Endothelial cell of umbilical vein (primary cell): ENCODE measurements at regions not wholly inside any gene's neighbourhood (a gene's known extent, or its start where the extent isn't known, plus 50 kb on each side); places are given as distances from the start of the nearest gene placed in this dataset.

Source experiments
- BruUV-seq: library from RNA; stranded (reverse); fragments of 400-500 nt; replicated peaks from 2 replicates; lab custom pipeline; 2021; lab: Mats Ljungman, UMichigan
- CTCF ChIA-PET: fragments of 300-600, 350-600 bp; sonication (Branson Sonifier 250); formaldehyde crosslinking; loops from one replicate; lab custom pipeline; 2021; ENCODE audit warnings: antibody characterized with exemption, inconsistent platforms; lab: Charles Lee
- POLR2A ChIA-PET: fragments of 300-600, 350-600 bp; sonication (Branson Sonifier 250); formaldehyde crosslinking; loops from one replicate; lab custom pipeline; 2021; ENCODE audit warnings: antibody characterized with exemption, inconsistent platforms; lab: Charles Lee
- DNase-seq: peaks from one replicate; pipeline ENCODE4 v3.0.0-alpha.2; 2011; ENCODE audit warnings: low read depth, low spot score
- FAIRE-seq: peaks from 2 replicates; lab custom pipeline; 2011; peaks lifted over from hg19 to GRCh38; lab: Jason Lieb, UNC
- H2AFZ ChIP-seq: 2 replicates; pipeline ENCODE4 v1.6.0; 2012; ENCODE audit warnings: low read depth, low read length, control low read depth, inconsistent platforms
- H3K27ac ChIP-seq: 2 replicates; pipeline ENCODE4 v1.5.1; 2011; ENCODE audit warnings: low read depth, mild to moderate bottlenecking, control low read depth, low read length, moderate library complexity; ENCODE audit not compliant: insufficient read depth
- H3K27me3 ChIP-seq, 2 experiments: 2 replicates each; pipeline versions ENCODE4 v1.6.0 to v1.6.1; 2011; ENCODE audit warnings: low read length in 2 of 2, mixed read lengths in 1 of 2; ENCODE audit not compliant: control insufficient read depth in 2 of 2, insufficient read depth in 2 of 2
- H3K36me3 ChIP-seq, 2 experiments: 2 replicates in 1 of 2; 3 replicates in 1 of 2; pipeline ENCODE4 v1.5.1; 2011; ENCODE audit warnings: low read length in 2 of 2, mild to moderate bottlenecking in 1 of 2, moderate library complexity in 1 of 2; ENCODE audit not compliant: control insufficient read depth in 2 of 2, insufficient read depth in 2 of 2; ENCODE audit errors: extremely low read depth in 1 of 2
- H3K4me1 ChIP-seq: 3 replicates; pipeline ENCODE4 v1.5.1; 2011; ENCODE audit warnings: mild to moderate bottlenecking, low read length; ENCODE audit not compliant: control insufficient read depth, insufficient read depth; ENCODE audit errors: extremely low read depth
- H3K4me2 ChIP-seq: 2 replicates; pipeline ENCODE4 v1.6.1; 2011; ENCODE audit warnings: low read length, control low read depth, mixed read lengths; ENCODE audit not compliant: insufficient read depth
- H3K4me3 ChIP-seq, 3 experiments: fragments of 200-600 bp in 1 of 3; sonication (generic), shearing (Covaris generic) in 1 of 3; replicated peaks in 1 of 3; 2 replicates each; pipeline ENCODE4 v1.5.1; 2011 to 2016; ENCODE audit warnings: control low read depth in 3 of 3, low read length in 3 of 3, mild to moderate bottlenecking in 2 of 3, inconsistent platforms in 1 of 3, low read depth in 1 of 3, moderate library complexity in 1 of 3; ENCODE audit not compliant: insufficient read depth in 1 of 3
- H3K79me2 ChIP-seq: 2 replicates; pipeline ENCODE4 v1.6.0; 2012; ENCODE audit warnings: low read length, inconsistent platforms; ENCODE audit not compliant: control insufficient read depth, insufficient read depth
- H3K9ac ChIP-seq: replicated peaks from 2 replicates; pipeline ENCODE3; 2011; ENCODE audit warnings: low read length, control low read depth; ENCODE audit not compliant: insufficient read depth; ENCODE audit errors: extremely low read depth
- H3K9me1 ChIP-seq: replicated peaks from 3 replicates; pipeline ENCODE4 v1.6.0; 2011; ENCODE audit warnings: mild to moderate bottlenecking, low read length; ENCODE audit not compliant: control insufficient read depth, insufficient read depth; ENCODE audit errors: extremely low read depth
- H3K9me3 ChIP-seq: replicated peaks from 2 replicates; pipeline ENCODE4 v1.5.1; 2012; ENCODE audit warnings: low read length, inconsistent platforms; ENCODE audit not compliant: control insufficient read depth, insufficient read depth
- H4K20me1 ChIP-seq: replicated peaks from 2 replicates; pipeline ENCODE3; 2011; ENCODE audit warnings: mild to moderate bottlenecking, low read length; ENCODE audit not compliant: control insufficient read depth, insufficient read depth; ENCODE audit errors: extremely low read depth
- EZH2 ChIP-seq: IDR thresholded peaks from 2 replicates; pipeline ENCODE4 v1.6.1; 2012; ENCODE audit warnings: borderline replicate concordance, low read depth, mild to moderate bottlenecking, moderate library complexity, low read length, inconsistent platforms; ENCODE audit not compliant: severe bottlenecking
- FOS ChIP-seq: IDR thresholded peaks from 2 replicates; pipeline ENCODE4 v1.6.1; 2011; ENCODE audit warnings: mild to moderate bottlenecking, low read length, moderate library complexity, borderline replicate concordance; ENCODE audit not compliant: insufficient read depth
- GATA2 ChIP-seq: IDR thresholded peaks from 2 replicates; pipeline ENCODE4 v1.7.0; 2011; ENCODE audit warnings: low read depth, mild to moderate bottlenecking, moderate library complexity, mixed read lengths, low read length; ENCODE audit not compliant: insufficient read length, insufficient read depth
- JUN ChIP-seq: IDR thresholded peaks from 2 replicates; pipeline ENCODE4 v1.6.1; 2011; ENCODE audit warnings: borderline replicate concordance, low read depth; ENCODE audit not compliant: insufficient read length, insufficient read depth
- MYC ChIP-seq: IDR thresholded peaks from one replicate; pipeline ENCODE4 v1.6.1; 2011; ENCODE audit warnings: mild to moderate bottlenecking, low read depth, low read length
- POLR2A ChIP-seq: IDR thresholded peaks from 2 replicates; pipeline ENCODE4 v1.6.1; 2012; ENCODE audit warnings: low read depth, mild to moderate bottlenecking, control low read depth, low read length
- POLR2AphosphoS5 ChIP-seq: IDR thresholded peaks from 2 replicates; pipeline ENCODE4 v1.6.1; 2012; ENCODE audit warnings: low read depth, mild to moderate bottlenecking, control low read depth, low read length, moderate library complexity; ENCODE audit not compliant: insufficient read depth
- dilution Hi-C: fragments of 300-500 bp; cut with MboI; formaldehyde crosslinking; loops from one replicate; pipeline ENCODE4 v1.15.0; 2019; ENCODE audit warnings: low sequenced_read_pairs; ENCODE audit not compliant: extremely low pct_ligation_motif_present
- intact Hi-C: fragments of 100-400 bp; cut with micrococcal nuclease; formaldehyde crosslinking; loops from one replicate; pipeline ENCODE4 v1.10.0; 2022
- TF ChIP-seq, protein P1 (sequence below), 2 donors: IDR thresholded peaks; 1 replicate in 1 of 2; 2 replicates in 1 of 2; pipeline ENCODE4 v1.5.1; 2011; ENCODE audit warnings: low read length in 2 of 2, mild to moderate bottlenecking in 2 of 2, moderate library complexity in 2 of 2, control low read depth in 1 of 2, inconsistent platforms in 1 of 2, low read depth in 1 of 2; ENCODE audit not compliant: insufficient read depth in 1 of 2; ENCODE audit errors: extremely low read depth in 1 of 2
- TF ChIP-seq, protein P2 (sequence below): IDR thresholded peaks from 2 replicates; pipeline ENCODE4 v1.6.1; 2011; ENCODE audit not compliant: insufficient read depth, insufficient read length

DNA sequence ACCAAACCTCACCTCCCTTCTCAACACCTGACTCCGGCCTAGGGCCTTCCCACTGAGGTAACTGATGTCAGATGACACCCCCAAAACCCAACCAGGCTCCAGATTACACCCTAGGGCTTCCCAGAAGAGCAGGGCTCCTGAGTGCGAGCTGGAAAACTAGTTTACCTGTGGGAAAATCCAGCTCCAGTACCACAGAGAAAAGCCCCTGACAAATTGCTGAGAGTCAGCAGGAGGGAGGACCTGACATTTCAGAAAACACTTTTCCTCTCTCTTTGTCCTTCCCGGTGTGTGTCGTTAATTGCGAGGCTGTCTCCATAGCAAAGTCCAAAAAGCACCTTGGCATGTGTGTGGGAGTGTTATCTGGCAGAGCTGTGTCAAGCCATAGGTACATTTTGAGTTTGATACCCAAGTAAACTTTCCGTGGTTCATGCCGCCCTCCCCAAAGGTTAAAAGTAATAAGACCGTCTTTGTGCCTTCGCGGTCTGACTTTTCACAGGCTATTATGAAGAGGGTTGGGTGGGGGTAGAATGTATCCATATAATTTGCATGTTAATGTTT lies 79.8 kb upstream of the FNDC3B start:
- BruUV-seq = no TSS peak
- no peaks in the 10 kb centered on the region for H3K27me3 ChIP-seq
- H3K4me2 ChIP-seq = no peak overlapping the region
- intact Hi-C loops (loop anchor here (10.0 kb wide), 1 partner anchor 325 kb away; no protein-coding TSS in a partner anchor), dilution Hi-C loops (no loop called here)
- ChIA-PET CTCF (no interaction called here), POLR2A (interaction anchor here (0.6 kb wide), 1 partner anchor 94 kb away, joined by 5 read pairs; no protein-coding TSS in a partner anchor)
- no peak overlapping the region for H3K9ac ChIP-seq
- no peak for FAIRE-seq
- no peak overlapping the region for H3K27ac ChIP-seq
- no peaks in the 10 kb centered on the region for H3K79me2 ChIP-seq
- H3K4me1 ChIP-seq = peaks cover 6% of the 10 kb centered on the region
- TF ChIP-seq, protein P1, sequence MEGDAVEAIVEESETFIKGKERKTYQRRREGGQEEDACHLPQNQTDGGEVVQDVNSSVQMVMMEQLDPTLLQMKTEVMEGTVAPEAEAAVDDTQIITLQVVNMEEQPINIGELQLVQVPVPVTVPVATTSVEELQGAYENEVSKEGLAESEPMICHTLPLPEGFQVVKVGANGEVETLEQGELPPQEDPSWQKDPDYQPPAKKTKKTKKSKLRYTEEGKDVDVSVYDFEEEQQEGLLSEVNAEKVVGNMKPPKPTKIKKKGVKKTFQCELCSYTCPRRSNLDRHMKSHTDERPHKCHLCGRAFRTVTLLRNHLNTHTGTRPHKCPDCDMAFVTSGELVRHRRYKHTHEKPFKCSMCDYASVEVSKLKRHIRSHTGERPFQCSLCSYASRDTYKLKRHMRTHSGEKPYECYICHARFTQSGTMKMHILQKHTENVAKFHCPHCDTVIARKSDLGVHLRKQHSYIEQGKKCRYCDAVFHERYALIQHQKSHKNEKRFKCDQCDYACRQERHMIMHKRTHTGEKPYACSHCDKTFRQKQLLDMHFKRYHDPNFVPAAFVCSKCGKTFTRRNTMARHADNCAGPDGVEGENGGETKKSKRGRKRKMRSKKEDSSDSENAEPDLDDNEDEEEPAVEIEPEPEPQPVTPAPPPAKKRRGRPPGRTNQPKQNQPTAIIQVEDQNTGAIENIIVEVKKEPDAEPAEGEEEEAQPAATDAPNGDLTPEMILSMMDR (IDR thresholded peaks at IDR 0.05; ENCODE audit: extremely low read depth in 1 of 2, insufficient read depth in 1 of 2, low read depth in 1 of 2, low read length in 2 of 2) = no peak
- TF ChIP-seq JUN (no peak), POLR2A (no peak), EZH2 (no peak), GATA2 (no peak), POLR2AphosphoS5 (no peak), FOS (no peak), MYC (no peak)
- TF ChIP-seq, protein P2, sequence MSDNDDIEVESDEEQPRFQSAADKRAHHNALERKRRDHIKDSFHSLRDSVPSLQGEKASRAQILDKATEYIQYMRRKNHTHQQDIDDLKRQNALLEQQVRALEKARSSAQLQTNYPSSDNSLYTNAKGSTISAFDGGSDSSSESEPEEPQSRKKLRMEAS = no peak
- H3K9me3 ChIP-seq = no peaks in the 10 kb centered on the region
- DNase-seq = no peak
- H3K4me3 ChIP-seq = no peak overlapping the region
- no peaks in the 10 kb centered on the region for H3K36me3 ChIP-seq
- H3K9me1 ChIP-seq = no peaks in the 10 kb centered on the region
- no peaks in the 10 kb centered on the region for H4K20me1 ChIP-seq
- H2AFZ ChIP-seq = no peak overlapping the region
